Femur (tissue), 1 donor: ENCODE measurements at regions not wholly inside any gene's neighbourhood (a gene's known extent, or its start where the extent isn't known, plus 50 kb on each side); places are given as distances from the start of the nearest gene placed in this dataset.

Experiments
- DNase-seq: peaks from one replicate; pipeline ENCODE4 v3.0.0-alpha.2; 2017

DNA sequence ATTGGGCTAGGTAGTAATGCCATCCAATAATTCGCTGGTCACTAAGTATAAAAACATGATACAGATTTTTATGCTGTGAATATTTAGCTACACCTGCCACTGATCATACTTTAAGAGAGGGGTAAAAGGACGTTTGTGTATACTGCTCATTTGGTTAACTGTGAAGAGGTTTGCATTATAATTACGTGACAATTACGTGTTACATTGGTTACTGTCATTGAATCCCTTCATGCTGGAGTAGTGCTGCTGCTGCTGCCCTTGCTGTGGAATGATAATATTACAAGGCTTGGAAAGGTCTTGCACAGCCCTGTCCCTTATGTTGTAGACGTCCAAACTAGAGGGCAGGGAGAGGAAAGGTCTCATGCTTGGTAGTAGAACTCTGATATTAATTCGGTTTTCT lies 312.2 kb upstream of the ATP2B1 start:
- no peak for DNase-seq

DNA sequence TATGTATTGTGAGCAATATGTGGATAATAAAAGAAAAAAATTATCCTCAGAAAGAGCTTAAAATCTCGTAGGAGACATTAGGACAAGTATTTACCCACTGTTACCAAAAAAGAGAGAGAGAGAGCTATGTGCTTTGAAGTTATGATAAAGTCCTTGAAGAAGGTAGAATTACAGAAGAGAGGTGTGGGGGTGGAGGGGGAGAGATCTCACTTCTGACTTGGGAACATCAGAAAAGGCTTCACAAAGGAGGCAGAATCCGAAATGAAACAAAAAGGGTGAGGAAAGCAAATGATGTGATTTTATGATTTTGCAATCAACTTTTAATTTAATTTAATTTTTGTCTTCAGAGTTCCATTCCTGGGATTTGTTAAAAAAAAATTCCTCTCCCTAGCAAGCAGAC lies 311.8 kb upstream of the ATP2B1 start:
- no peak for DNase-seq

DNA sequence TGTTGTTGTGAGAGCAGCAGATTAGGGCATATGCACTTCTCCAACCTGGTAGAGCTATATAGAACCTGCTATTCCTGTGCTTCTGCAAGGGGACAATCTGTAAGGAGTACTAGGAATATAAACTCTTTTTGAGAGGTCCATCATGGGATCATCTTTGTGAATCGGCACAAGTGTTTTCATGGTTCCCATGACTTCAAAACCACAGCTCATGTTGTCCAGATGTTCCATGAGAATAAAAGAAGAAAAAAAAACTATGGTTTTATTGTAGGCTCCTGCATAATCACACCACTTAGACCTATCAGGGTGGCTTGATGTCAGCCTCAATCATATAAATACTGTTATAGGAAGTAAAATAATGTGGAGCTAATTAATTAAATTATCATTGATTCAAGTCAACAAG lies 311.4 kb upstream of the ATP2B1 start:
- DNase-seq: no peak

DNA sequence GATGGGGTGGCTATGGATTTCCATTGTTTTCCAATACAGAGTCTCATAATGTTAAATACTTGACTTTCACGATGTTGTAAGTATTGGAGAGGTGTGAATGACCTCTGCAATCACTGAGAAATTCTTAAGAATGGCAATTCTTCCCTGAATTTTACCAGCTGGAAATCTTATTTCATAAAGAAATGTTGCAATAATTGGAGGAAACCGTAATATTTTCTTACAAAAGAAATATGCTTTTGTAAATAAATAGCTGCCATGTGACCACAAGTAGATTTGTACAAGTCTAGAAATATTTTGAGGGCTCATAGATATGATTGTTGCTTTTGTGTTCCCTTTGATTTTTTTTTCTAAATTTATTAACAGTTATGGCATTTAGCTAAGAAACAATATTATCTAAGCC lies 308.7 kb upstream of the ATP2B1 start:
- no peak for DNase-seq

- DNase-seq: no peak
Observed at GRCh38 chr12:90015228-90015627, 306.6 kb upstream of the ATP2B1 start.

DNA sequence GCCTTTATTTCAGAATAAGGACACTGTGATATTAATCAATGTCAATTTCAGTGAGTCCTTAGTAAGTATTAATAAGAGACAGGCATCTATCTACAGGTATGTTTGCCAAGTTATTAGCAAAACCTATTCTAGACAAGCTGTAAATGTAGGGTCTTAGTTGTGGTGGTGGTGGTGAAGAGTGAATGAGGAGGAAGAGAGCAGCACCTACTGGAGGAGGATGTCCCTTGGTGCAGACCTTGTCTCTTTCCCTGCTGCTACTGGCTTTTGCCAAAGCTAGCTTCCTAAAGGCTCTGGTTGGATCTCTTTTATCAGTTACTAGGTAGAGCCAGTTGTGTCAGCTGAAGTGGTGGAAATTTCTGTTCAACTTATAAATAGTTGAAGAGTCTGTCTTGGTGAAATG lies 304.8 kb upstream of the ATP2B1 start:
- no peak for DNase-seq

GRCh38 chr12:90010089-90010488 lies 301.5 kb upstream of the ATP2B1 start:
- DNase-seq: no peak

GRCh38 chr12:90008277-90008676 lies 299.6 kb upstream of the ATP2B1 start:
- no peak for DNase-seq

DNA sequence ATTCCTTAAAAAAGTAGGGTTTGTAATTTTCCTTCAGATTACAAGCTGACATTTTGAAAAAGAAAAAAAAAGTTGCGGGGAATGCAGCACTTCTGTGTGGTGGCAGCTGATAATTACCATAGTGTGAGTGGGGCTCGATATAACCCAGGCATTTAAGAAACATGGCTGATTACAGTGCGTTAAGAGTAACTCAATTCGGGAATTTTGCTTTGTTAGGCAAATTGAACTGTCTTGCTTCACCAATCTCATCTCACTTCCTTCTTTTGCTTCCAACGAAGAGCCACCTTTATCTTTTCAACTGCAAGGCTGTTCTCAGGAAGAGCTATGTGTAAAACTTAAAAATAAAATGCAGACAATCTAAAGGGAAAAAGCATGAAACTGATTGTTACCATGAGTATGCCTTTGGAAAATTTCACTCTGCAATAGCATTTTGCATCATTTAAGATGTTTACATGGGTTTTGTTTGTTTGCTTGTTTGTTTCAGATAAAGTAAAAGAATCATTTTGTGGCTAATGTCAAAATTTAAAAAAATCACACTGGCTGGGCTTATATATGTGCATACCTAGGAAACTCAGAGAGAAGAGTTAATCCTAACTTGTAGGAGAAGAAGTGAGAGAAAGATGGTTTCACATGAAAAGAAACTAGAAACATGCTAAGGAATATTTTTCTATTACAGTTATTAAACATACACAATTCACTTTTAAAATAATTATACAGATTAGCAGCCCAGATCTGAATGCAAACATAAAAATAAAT lies 295.9 kb upstream of the ATP2B1 start:
- no peak for DNase-seq

GRCh38 chr12:90003688-90004087 lies 295.1 kb upstream of the ATP2B1 start:
- no peak for DNase-seq

- no peak for DNase-seq
Observed at GRCh38 chr12:90000721-90001120, 292.1 kb upstream of the ATP2B1 start.

GRCh38 chr12:89999699-90000505 lies 291.3 kb upstream of the ATP2B1 start:
- DNase-seq: peak; percentile 39

DNA sequence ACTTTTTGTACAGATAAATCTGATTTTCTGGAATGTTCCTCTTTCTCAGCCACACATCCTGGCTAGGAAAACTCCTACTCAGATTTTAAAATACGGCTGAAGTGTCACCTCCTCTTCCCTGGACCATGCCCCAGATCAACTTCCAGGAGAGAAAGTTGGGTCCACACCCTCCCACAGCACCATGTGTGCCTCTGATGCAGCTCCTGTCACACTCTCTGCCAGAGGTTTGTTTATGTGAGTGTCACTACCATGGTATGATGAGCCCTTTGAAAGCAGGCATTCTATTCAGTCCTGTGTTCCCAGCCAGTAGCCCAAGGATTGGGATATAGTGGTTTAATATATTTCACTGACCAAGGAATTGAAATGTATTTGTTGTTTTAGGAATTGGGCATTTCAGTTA lies 287.2 kb upstream of the ATP2B1 start:
- no peak for DNase-seq

DNA sequence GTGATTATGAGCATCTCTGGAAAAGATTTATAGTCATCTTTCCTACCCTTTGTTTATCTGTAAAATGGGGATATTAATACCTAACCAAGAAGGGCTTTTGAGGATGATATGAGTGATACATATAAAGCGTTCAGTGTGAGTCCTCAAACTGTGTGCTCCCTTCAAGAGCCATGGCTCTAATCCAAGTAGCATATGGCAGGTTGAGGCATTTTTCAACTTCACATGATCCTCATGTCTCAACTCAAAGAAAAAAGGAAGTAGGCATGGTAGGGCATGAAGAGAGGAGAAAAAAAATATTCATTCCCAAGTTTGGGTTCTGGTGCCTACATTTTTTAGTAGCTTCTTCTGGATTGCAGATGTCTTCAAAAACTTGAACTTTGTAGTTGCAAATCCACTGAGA lies 286.3 kb upstream of the ATP2B1 start:
- no peak for DNase-seq

DNA sequence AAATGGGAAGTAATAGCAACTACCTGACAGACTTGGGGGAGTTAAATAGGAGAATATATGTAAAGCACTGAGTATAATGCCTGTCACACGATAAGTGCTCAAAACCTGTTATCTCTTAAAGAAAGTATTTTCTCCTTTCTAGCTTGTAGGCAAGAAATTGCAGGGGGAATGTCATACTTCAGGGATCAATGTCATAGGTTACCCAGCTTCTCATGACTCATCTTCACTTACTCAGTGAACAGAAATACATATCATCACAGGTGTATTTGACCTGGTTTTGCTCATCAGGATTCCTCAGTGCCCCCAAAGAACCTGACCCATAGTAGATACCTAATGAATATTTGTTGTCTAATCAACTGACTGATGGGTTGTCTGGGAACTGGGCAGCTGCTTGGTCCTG lies 285.0 kb upstream of the ATP2B1 start:
- no peak for DNase-seq

- DNase-seq: no peak
Observed at GRCh38 chr12:89992668-89993451, 284.2 kb upstream of the ATP2B1 start.

DNA sequence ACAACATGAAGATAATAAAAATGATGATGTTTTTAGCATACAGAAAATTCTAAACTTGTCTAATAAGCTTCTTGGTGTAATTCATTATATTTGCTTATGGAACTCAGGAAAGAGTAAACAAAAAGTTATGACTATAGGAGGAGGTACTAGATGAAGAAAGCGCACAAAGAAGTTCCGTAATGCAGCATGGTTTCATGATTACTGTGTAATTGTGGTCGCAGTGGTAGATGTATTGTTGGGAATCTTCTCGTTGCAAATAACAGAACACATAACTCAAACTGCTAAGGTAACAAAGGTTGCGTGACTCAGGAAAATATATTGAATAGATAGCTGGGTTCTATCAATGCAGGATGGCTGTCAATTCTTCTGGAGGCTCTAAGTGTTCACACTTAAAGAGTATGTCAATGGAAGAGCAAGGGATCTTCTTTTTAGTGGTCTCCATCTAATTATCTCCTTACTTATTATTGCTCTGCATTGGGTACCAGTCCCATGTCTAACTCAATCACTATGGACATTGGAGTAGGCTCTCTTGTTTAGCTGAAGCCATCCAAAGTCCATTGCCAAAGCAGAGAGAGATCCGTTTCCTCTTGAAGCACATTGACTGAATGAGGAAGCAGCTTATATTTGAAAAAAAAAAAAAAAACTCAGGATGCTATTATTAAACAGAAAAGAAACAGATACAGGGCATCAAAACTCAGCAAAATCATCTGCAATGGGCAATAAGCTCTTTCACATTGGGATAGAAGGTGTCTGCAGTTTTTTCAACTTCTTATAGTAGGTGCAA lies 283.4 kb upstream of the ATP2B1 start:
- no peak for DNase-seq

DNA sequence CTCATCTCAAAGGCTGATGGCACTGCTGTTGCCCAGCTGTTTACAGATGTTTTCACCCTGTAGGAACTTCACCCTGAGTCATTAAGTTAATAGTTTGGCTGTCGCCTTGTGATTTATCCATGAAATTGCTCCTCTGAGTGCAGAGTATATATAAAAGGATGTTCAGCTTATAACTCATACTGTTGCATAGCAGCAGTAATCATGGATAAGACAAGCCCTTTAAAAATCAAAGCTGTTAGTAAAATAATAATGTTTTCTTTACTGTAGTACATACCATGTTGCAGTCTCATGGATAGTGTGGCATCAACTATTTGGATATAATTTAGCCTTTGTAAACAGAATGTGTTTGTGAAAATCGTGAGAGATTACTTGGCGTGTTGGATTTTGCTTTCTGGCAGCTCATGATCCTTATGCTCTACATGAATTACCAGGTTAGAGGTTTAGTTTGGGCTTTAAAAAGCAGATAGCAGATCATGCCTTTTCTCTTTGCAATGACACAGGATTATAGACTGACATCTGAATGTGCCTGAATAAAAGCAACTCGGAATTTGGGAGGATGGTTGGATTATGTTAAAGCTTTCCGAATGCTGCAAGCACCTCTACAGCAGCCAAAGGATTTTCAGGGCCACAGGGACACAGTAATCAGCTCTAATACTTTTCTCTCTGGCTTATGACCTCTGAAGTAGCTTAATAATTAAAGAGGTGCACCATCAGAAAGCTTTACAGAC lies 279.7 kb upstream of the ATP2B1 start:
- DNase-seq: no peak

DNA sequence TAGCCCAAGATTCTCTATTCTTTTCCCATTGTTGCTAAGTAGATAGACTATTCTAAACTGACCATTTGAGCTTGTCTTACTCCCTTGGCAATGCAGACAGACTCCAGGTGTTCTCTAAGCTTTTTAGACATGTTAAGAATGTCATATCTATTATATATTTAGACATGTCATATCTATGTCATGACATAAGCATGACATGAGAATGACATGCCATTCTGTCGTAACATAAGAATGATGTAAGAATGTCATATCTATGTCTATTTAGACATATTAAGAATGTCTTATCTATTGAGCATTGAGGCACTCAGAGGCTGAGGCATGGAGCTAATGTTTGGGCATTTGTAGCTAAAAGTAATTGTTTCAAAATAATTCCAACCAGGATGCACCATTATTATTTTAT lies 277.3 kb upstream of the ATP2B1 start:
- DNase-seq: no peak

DNA sequence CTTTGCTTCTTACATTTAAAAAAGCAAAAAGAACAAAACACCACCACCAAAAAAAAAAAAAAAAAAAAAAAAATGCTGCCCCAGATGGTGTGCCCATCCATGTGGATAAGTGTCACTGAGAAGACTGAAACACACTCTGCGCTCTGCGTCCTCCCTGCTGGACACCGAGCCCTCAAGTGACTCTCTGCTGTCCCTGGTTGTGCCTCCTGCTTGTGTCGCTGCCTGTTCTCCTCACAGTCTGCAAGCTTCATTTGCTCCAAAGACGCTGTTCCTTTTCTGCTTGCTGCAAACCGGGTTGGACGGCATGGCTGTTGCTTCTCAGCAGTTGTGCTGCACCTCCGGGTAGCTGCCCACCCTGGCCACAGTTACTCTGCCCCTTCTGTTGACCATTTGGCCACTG lies 276.2 kb upstream of the ATP2B1 start:
- DNase-seq: no peak

DNA sequence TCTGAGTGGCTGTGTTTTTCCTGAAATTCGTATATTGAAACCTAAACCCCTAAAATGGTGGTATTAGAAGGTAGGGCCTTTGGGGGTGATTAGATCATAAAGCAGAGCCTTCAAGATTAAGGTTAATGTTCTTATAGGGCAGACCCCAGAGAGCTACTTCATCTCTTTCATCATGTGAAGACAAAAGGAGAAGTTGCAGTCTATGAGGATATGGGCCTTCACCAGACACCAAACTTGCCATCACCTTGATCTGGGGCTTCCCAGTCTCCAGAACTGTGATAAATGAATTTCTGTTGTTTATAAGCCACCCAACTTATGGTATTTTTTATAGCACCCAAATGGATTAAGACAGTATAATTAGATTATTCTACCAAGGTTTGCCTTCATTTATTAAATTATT lies 275.0 kb upstream of the ATP2B1 start:
- no peak for DNase-seq

DNA sequence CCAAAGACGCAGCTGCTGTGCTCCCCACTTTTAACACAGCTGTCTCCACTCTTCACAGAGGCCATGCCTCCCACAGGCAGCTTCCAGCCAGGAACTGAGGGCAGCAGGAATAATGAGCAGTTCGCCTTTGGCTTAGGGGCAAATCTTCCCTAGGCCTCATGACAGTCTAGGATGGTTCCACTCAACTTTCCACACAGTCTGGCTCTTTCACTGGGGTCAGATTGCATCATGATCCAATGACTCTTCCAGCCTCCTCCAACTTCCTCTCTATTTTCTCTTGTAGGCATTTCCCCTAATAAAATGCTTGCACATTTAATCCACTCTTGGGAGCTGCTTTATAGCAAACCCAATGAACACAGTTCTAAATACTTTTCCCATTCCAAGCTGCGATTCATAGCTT lies 271.6 kb upstream of the ATP2B1 start:
- peak; percentile 33 for DNase-seq
